ENCODE measurements at regions not wholly inside any gene's neighbourhood (a gene's known extent, or its start where the extent isn't known, plus 50 kb on each side); places are given as distances from the start of the nearest gene placed in this dataset.

DNA sequence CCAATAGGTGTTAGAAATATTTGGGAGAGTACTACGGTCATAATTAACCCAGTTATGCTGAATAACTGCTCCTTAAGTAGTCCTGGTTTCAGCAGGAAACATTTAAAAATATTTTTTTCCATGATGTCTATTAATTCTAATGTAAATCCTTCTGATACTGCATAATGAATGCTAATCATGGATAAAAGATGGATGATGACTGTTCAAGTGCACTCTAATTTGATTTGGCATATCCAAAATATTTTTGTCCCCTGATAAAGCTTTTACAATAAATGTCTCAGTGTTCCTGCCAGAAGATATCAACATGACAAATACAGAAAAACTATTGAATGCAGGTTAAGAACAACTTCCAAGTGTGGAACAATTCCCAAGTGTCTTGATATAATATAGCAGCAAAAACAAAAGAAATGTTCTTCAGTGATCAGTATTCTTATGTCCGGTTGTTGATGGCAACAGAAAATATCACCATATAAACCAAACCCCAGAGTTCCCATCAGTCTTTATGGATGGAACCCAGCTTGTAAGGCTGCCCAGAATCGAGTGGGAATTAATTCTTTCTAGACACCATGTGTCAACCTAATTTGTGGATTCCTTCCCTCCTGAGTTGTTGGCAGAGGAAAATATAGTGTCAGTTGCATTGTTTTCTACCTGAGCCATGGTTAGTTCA, 205.4 kb upstream of the GK2 start:
- H3K27me3 ChIP-seq: no peaks in the 10 kb centered on the region
- no peaks in the 10 kb centered on the region for H3K36me3 ChIP-seq
- DNase-seq: no peak
- H3K4me1 ChIP-seq: peaks cover 7% of the 10 kb centered on the region; the same call in 1 of the 2 replicates
- H3K9me3 ChIP-seq: no peaks in the 10 kb centered on the region
- TF ChIP-seq, protein P1, sequence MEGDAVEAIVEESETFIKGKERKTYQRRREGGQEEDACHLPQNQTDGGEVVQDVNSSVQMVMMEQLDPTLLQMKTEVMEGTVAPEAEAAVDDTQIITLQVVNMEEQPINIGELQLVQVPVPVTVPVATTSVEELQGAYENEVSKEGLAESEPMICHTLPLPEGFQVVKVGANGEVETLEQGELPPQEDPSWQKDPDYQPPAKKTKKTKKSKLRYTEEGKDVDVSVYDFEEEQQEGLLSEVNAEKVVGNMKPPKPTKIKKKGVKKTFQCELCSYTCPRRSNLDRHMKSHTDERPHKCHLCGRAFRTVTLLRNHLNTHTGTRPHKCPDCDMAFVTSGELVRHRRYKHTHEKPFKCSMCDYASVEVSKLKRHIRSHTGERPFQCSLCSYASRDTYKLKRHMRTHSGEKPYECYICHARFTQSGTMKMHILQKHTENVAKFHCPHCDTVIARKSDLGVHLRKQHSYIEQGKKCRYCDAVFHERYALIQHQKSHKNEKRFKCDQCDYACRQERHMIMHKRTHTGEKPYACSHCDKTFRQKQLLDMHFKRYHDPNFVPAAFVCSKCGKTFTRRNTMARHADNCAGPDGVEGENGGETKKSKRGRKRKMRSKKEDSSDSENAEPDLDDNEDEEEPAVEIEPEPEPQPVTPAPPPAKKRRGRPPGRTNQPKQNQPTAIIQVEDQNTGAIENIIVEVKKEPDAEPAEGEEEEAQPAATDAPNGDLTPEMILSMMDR (IDR thresholded peaks at IDR 0.05; ENCODE audit: low read depth, low read length): no peak
- H3K4me3 ChIP-seq (ENCODE audit: low read depth, low read length): no peak overlapping the region

DNA sequence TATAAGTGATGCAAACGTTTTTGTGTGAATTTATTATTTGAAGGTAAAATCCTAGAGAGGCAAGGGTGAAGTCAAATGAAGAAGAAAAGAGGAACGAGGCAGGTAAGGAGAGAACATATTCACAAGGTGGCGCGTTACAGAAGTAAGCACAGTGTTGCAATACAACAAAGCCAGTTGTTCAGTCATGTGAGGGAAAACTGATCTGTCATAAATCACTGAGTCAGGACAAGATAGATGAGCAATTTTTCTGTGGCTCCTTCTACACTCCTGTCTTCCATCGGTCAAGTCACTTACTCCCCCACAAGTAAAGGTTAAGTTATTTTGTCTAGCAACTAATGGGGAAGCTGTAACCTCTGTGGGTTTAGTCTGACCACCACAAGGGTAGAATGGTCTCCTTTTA, 203.0 kb upstream of the GK2 start:
- Histone ChIP-seq H3K27me3 (no peaks in the 10 kb centered on the region), H3K4me3 (ENCODE audit: low read depth, low read length) (no peak overlapping the region), H3K36me3 (no peaks in the 10 kb centered on the region), H3K9me3 (no peaks in the 10 kb centered on the region), H3K4me1 (peaks cover 7% of the 10 kb centered on the region; the same call in 1 of the 2 replicates)
- TF ChIP-seq, protein P1 (IDR thresholded peaks at IDR 0.05; ENCODE audit: low read depth, low read length): no peak
- DNase-seq: no peak

DNA sequence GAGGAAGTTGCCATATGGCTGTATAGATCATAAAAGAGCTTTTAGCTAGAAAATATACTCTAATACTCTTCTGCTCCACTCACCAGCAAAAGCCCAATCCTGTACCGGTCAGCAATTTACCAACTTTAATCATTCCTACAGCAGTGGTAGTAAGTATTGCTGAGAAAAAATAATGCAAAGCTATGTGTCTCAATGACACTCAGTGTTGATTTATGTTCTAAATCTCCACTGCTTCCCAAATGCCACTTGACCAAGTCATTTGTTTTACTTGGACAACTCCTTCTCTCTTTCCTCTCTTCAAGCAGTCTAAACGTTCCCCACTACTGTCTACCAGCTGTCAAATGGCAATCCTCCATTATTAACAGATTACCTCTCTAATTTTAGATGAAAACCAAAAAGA, 201.8 kb upstream of the GK2 start:
- Histone ChIP-seq H3K27me3 (no peaks in the 10 kb centered on the region), H3K4me1 (peaks cover 7% of the 10 kb centered on the region; the same call in 1 of the 2 replicates), H3K4me3 (ENCODE audit: low read depth, low read length) (no peak overlapping the region), H3K9me3 (no peaks in the 10 kb centered on the region), H3K36me3 (no peaks in the 10 kb centered on the region)
- DNase-seq: no peak
- TF ChIP-seq, protein P1 (IDR thresholded peaks at IDR 0.05; ENCODE audit: low read depth, low read length): no peak

DNA sequence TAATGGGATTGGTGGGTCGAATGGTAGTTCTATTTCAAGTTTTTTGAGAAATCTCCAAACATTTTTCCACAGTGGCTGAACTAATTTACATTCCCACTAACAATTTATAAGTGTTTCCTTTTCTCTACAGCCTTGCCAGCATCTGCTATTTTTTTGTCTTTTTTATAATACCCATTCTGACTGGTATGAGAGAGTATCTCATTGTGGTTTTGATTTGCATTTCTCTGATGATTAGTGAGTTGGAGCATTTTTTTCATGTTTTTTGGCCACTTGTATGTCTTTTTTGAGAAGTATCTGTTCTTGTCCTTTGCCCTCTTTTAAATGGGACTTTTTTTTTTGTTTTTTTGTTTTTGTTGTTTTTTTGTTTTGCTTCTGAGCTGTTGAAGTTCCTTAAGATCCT, 200.0 kb upstream of the GK2 start:
- TF ChIP-seq, protein P1 (IDR thresholded peaks at IDR 0.05; ENCODE audit: low read depth, low read length): no peak
- H3K4me3 ChIP-seq (ENCODE audit: low read depth, low read length): no peak overlapping the region
- no peak for DNase-seq
- no peaks in the 10 kb centered on the region for H3K4me1 ChIP-seq
- H3K27me3 ChIP-seq: no peaks in the 10 kb centered on the region
- no peaks in the 10 kb centered on the region for H3K9me3 ChIP-seq
- no peaks in the 10 kb centered on the region for H3K36me3 ChIP-seq

DNA sequence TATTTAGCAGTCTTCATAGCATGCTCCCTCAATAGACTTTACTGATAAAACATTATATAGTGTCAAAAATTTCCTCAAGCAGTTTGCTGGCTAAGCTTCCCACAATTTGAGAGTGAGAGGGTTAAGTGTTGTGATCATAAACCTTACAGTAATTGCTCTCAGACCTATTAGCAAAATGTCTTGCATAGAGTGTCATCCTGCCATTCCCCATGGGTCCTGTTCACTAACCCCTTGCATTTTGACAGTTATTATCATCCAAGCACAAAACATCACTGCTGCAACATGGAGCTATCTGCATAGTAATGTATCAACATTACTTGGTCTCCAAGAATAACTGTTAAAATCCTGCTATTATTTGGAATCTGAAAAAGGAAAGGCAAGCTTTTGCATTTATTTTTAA, 196.1 kb upstream of the GK2 start:
- H3K4me3 ChIP-seq (ENCODE audit: low read depth, low read length): no peak overlapping the region
- TF ChIP-seq, protein P1 (IDR thresholded peaks at IDR 0.05; ENCODE audit: low read depth, low read length): no peak

DNA sequence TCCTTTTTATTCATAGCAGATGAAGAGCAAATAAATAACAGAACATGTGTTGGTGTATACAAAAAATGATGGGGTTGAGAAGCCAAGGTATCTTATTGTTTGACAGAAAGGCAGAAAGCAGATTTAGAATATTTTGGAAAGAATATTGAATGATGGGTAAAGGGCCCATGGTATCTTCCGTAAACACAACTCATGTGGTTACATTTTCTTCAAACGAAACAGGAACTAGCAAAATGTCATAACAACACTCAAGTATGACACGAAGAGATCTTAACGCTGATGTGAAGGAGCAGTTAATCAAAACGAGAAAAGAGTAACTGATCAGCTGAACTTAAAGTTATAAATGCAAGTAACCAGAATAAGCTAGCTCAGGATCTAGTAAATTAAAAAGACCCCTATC, 195.7 kb upstream of the GK2 start:
- H3K36me3 ChIP-seq: no peaks in the 10 kb centered on the region
- DNase-seq: no peak
- H3K4me3 ChIP-seq (ENCODE audit: low read depth, low read length): no peak overlapping the region
- H3K9me3 ChIP-seq: no peaks in the 10 kb centered on the region
- no peaks in the 10 kb centered on the region for H3K4me1 ChIP-seq
- TF ChIP-seq, protein P1 (IDR thresholded peaks at IDR 0.05; ENCODE audit: low read depth, low read length): no peak
- no peaks in the 10 kb centered on the region for H3K27me3 ChIP-seq

More for the DNA sequence above, 196.1 kb upstream of the GK2 start:
- H3K27me3 ChIP-seq: no peaks in the 10 kb centered on the region
- no peaks in the 10 kb centered on the region for H3K36me3 ChIP-seq
- H3K4me1 ChIP-seq: no peaks in the 10 kb centered on the region
- DNase-seq: no peak
- H3K9me3 ChIP-seq: no peaks in the 10 kb centered on the region
